NT2/D1 (cell line): ENCODE measurements at regions not wholly inside any gene's neighbourhood (a gene's known extent, or its start where the extent isn't known, plus 50 kb on each side); places are given as distances from the start of the nearest gene placed in this dataset.

ENCODE experiments used
- SUZ12 ChIP-seq: IDR thresholded peaks from 2 replicates; pipeline ENCODE4 v1.6.1; 2011; ENCODE audit not compliant: insufficient read length, insufficient read depth; ENCODE audit errors: extremely low read depth
- YY1 ChIP-seq: IDR thresholded peaks from 2 replicates; pipeline ENCODE4 v1.6.1; 2011; ENCODE audit not compliant: insufficient read length, insufficient read depth
- ZNF274 ChIP-seq: IDR thresholded peaks from 2 replicates; pipeline ENCODE4 v1.6.1; 2011; ENCODE audit warnings: mild to moderate bottlenecking, low read depth, low read length

DNA sequence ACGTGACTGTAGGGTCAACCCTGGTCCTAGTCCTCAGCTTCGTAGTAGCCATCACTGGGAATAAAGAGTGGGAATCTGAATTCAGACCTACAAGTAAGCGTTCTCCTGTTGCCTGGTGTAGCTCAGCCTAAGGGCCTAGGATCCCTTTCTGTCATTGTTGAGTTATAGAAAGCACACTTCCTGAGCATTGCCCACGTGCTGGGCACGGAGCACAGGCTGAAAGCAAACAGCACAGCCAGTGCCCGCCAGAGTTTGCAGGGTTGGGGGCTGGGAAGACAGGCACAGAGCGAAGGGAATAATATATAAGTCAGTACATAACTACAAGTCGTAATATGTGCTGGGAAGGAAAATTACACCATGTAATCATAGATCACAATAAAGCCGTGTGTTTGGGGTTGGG, 166.3 kb downstream of the TBXT start:
- TF ChIP-seq YY1 (no peak), SUZ12 (no peak), ZNF274 (no peak)
